Neural cell (in vitro differentiated cells): ENCODE measurements at regions not wholly inside any gene's neighbourhood (a gene's known extent, or its start where the extent isn't known, plus 50 kb on each side); places are given as distances from the start of the nearest gene placed in this dataset.

Source experiments
- H2AFZ ChIP-seq: fragments of 200-600, 300-800 bp; sonication (generic), shearing (Covaris generic); 2 replicates; pipeline ENCODE4 v1.6.0; 2014; ENCODE audit warnings: low read depth, mild to moderate bottlenecking, antibody characterized with exemption, low read length, moderate library complexity
- H3F3A ChIP-seq: fragments of 200-600 bp; shearing (Covaris generic); 2 replicates; pipeline ENCODE4 v1.6.1; 2016; ENCODE audit warnings: mild to moderate bottlenecking, moderate library complexity, mixed read lengths, antibody characterized with exemption, low read length; ENCODE audit not compliant: insufficient read depth, poor library complexity, severe bottlenecking
- H3K27ac ChIP-seq: fragments of 200-600, 300-800 bp; sonication (generic), shearing (Covaris generic); 2 replicates; pipeline ENCODE4 v1.5.1; 2014; ENCODE audit warnings: mild to moderate bottlenecking, low read length, moderate library complexity
- H3K27me3 ChIP-seq: fragments of 300-800, 200-600 bp; sonication (generic), shearing (Covaris generic); 2 replicates; pipeline ENCODE4 v1.6.0; 2014; ENCODE audit warnings: mild to moderate bottlenecking, low read depth, low read length, moderate library complexity; ENCODE audit not compliant: insufficient read depth
- H3K36me3 ChIP-seq: fragments of 300-800, 200-600 bp; sonication (generic), shearing (Covaris generic); 2 replicates; pipeline ENCODE4 v1.5.1; 2014; ENCODE audit warnings: mild to moderate bottlenecking, antibody characterized with exemption, low read length, moderate library complexity; ENCODE audit not compliant: insufficient read depth
- H3K4me2 ChIP-seq: fragments of 300-800, 200-600 bp; sonication (generic), shearing (Covaris generic); 2 replicates; pipeline ENCODE4 v1.6.0; 2014; ENCODE audit warnings: mild to moderate bottlenecking, low read length
- H3K4me3 ChIP-seq: fragments of 300-800, 200-600 bp; sonication (generic), shearing (Covaris generic); 2 replicates; pipeline ENCODE4 v1.5.1; 2014; ENCODE audit warnings: mild to moderate bottlenecking, low read length, moderate library complexity
- H3K79me2 ChIP-seq: fragments of 200-600 bp; shearing (Covaris generic); replicated peaks from 2 replicates; pipeline ENCODE4 v1.6.0; 2014; ENCODE audit warnings: mild to moderate bottlenecking, low read length, moderate library complexity; ENCODE audit not compliant: insufficient read depth
- H3K9ac ChIP-seq: fragments of 300-800, 200-600 bp; sonication (generic), shearing (Covaris generic); 2 replicates; pipeline ENCODE4 v1.6.1; 2016; ENCODE audit warnings: mild to moderate bottlenecking, low read length, mixed read lengths
- H3K9me2 ChIP-seq: fragments of 200-600 bp; shearing (Covaris generic); 2 replicates; pipeline ENCODE4 v1.6.1; 2016; ENCODE audit warnings: mild to moderate bottlenecking, low read length, mixed read lengths; ENCODE audit not compliant: insufficient read depth
- H3K9me3 ChIP-seq: fragments of 200-600, 300-800 bp; sonication (generic), shearing (Covaris generic); 2 replicates; pipeline ENCODE4 v1.6.1; 2016; ENCODE audit warnings: mild to moderate bottlenecking, mixed run types, low read length, moderate library complexity, mixed read lengths
- H4K20me1 ChIP-seq: fragments of 200-600 bp; shearing (Covaris generic); 2 replicates; pipeline ENCODE4 v1.6.1; 2016; ENCODE audit warnings: mild to moderate bottlenecking, mixed run types; ENCODE audit not compliant: insufficient read depth
- CTCF ChIP-seq: fragments of 450-650 bp; IDR thresholded peaks from 2 replicates; pipeline ENCODE4 v1.5.1; 2014; ENCODE audit warnings: antibody characterized with exemption, mild to moderate bottlenecking, moderate library complexity; ENCODE audit not compliant: poor library complexity, severe bottlenecking
- EP300 ChIP-seq: fragments of 450-650 bp; conservative IDR thresholded peaks from 2 replicates; pipeline ENCODE4 v1.6.1; 2014; ENCODE audit warnings: antibody characterized with exemption, mild to moderate bottlenecking, moderate library complexity; ENCODE audit not compliant: poor library complexity, severe bottlenecking
- EZH2 ChIP-seq: fragments of 200-600, 300-800 bp; shearing (Covaris generic), sonication (generic); IDR thresholded peaks from 2 replicates; pipeline ENCODE4 v1.6.1; 2014; ENCODE audit warnings: antibody characterized with exemption, low read length, borderline replicate concordance, mild to moderate bottlenecking; ENCODE audit not compliant: insufficient read depth, poor library complexity, severe bottlenecking
- MXI1 ChIP-seq: fragments of 450-650 bp; conservative IDR thresholded peaks from 2 replicates; pipeline ENCODE4 v1.6.1; 2014; ENCODE audit warnings: antibody characterized with exemption, mild to moderate bottlenecking; ENCODE audit not compliant: poor library complexity, severe bottlenecking
- POLR2AphosphoS5 ChIP-seq: IDR thresholded peaks from 2 replicates; pipeline ENCODE4 v1.6.1; 2012
- RAD21 ChIP-seq: fragments of 450-650 bp; conservative IDR thresholded peaks from 2 replicates; pipeline ENCODE4 v1.6.1; 2014; ENCODE audit warnings: antibody characterized with exemption, mild to moderate bottlenecking, moderate library complexity
- REST ChIP-seq: IDR thresholded peaks from 2 replicates; pipeline ENCODE4 v1.6.1; 2012; ENCODE audit warnings: borderline replicate concordance
- SMC3 ChIP-seq: fragments of 450-650 bp; conservative IDR thresholded peaks from 2 replicates; pipeline ENCODE4 v1.6.1; 2014; ENCODE audit warnings: antibody characterized with exemption, mild to moderate bottlenecking, moderate library complexity; ENCODE audit not compliant: poor library complexity
- TAF1 ChIP-seq: IDR thresholded peaks from 2 replicates; pipeline ENCODE4 v1.6.1; 2012; ENCODE audit warnings: low read depth

- no peaks in the 10 kb centered on the region for H3K79me2 ChIP-seq
- no peak overlapping the region for H3K4me2 ChIP-seq
- H3K27ac ChIP-seq: no peak overlapping the region
- H3K9me2 ChIP-seq: no peaks in the 10 kb centered on the region
- H2AFZ ChIP-seq: no peak overlapping the region
- H3K4me3 ChIP-seq: no peak overlapping the region
- no peak overlapping the region for H3K9ac ChIP-seq
- H3K27me3 ChIP-seq: peaks cover 2% of the 10 kb centered on the region
- no peaks in the 10 kb centered on the region for H3K9me3 ChIP-seq
- no peaks in the 10 kb centered on the region for H3F3A ChIP-seq
- H3K36me3 ChIP-seq: no peaks in the 10 kb centered on the region
- TF ChIP-seq MXI1 (no peak), TAF1 (no peak), RAD21 (no peak), POLR2AphosphoS5 (no peak), EZH2 (no peak), SMC3 (no peak), CTCF (no peak), REST (no peak), EP300 (no peak)
- H4K20me1 ChIP-seq: no peaks in the 10 kb centered on the region
Observed at GRCh38 chr4:83810428-83810827, 274.5 kb downstream of the GPAT3 start.

- Histone ChIP-seq H4K20me1 (no peaks in the 10 kb centered on the region), H3K4me2 (no peak overlapping the region), H3K27ac (no peak overlapping the region), H3K9me2 (no peaks in the 10 kb centered on the region), H3K79me2 (no peaks in the 10 kb centered on the region), H2AFZ (no peak overlapping the region), H3K27me3 (peaks cover 2% of the 10 kb centered on the region), H3K9ac (no peak overlapping the region), H3K36me3 (no peaks in the 10 kb centered on the region), H3K4me3 (no peak overlapping the region), H3F3A (no peaks in the 10 kb centered on the region), H3K9me3 (no peaks in the 10 kb centered on the region)
- no peak for TF ChIP-seq TAF1
- TF ChIP-seq POLR2AphosphoS5: no peak
- no peak for TF ChIP-seq REST
- TF ChIP-seq EP300: no peak
- TF ChIP-seq CTCF: no peak
- no peak for TF ChIP-seq SMC3
- no peak for TF ChIP-seq MXI1
- TF ChIP-seq RAD21: no peak
- no peak for TF ChIP-seq EZH2
Observed at GRCh38 chr4:83809581-83809980, 273.7 kb downstream of the GPAT3 start.
